HG02973 (cell line): ENCODE measurements at regions not wholly inside any gene's neighbourhood (a gene's known extent, or its start where the extent isn't known, plus 50 kb on each side); places are given as distances from the start of the nearest gene placed in this dataset.
A peak's percentile ranks its signal among the peaks of the same experiment; 100 is the strongest.
"Not testable (repeated sequence)": the region's sequence is repeated elsewhere in the genome, so short reads cannot be mapped to it uniquely, and the experiment has no call there.

Source experiments
- ATAC-seq: cut with Tn5 transposase; IDR thresholded peaks from one replicate; pipeline ENCODE4 v1.9.1; 2021; ENCODE audit warnings: moderate library complexity; ENCODE audit not compliant: unreplicated experiment

DNA sequence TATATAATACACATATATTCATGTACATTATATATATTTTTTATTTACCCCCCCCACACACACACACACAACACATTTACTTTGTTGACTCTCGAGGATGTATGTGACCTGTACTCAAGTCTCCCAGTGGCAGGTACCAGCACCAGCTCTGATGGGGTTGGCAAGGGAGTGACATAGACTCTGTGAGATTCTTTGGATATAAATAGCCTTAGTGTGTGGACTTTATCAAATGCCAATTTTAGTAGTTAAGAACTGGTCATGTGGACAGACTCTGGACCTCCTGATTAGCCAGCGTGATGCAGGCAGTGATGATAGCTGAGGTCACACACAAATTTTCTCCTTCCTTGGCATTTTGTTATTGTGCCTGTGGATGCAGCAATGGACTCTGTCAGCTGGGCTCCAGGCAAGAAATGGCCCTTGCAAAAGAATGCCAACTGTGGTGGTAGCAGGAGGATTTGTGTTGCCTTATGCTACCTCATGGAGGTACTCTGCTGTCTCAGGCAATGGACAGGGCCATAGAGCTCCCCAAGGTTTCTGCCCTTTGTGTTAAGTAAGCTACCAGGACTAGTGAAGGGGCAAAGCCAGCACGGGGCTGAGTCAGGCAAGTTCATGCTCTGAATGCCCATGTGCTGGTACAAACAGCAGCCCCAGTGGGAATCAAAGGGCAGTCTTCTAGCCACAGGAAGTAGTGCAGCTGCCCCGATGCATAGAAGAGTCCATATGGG is 224.6 kb upstream of the ZWINT start:
- ATAC-seq, result no peak

DNA sequence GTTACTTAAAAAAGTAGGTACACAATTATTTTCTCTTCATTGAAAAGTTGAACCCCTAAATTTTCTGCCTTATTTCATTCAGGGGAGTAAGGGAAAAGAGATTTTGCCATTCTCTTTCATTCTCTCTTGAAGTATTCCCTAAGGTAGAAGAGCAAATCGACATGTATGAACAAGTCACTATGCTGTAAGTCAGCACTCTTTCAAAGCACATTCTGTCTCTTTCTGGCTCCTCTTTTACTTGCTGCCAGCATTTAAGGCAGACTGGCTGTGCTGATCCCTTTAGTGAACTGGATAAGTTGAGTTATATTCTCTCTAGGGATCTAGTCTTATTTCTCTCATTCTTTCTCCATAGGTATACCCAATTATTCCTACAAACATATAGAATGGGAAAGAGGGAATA is 222.3 kb upstream of the ZWINT start:
- no peak for ATAC-seq

DNA sequence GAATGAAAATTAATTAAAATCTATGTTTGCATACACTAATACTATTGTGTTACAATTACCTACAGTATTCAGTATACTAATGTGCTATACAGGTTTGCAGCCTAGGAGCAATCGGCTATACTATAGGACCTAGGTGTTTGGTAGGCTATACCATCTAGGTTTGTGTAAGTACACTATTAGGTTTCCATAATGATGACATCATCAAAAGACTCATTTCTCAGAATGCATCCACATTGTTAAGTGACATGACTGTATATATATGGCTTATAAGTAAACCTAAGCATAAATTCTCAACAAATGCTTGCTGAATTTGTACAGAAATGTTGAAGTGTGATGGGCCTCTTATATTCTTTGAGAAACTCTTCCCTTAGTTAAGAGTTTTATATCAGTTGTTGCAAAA is 206.5 kb upstream of the ZWINT start:
- no peak for ATAC-seq

DNA sequence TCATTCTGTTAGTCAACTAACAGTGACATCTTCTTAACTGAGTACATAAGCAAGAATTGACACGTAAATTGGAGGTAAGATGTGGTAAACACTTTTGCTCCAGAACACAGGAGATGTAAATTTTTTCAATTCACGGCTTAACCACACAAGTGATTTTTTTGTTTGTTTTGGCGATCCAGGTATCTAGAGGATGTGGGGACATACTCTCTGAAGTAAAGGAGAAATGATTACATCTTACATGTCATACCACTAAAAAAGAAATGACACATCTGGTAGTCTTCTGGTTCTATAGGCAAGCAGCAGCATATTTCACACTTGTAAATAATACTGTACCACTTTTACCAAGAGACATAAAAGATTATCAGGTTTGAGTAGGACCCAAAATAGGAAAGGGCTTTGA is 200.3 kb upstream of the ZWINT start:
- no peak for ATAC-seq

GRCh38 chr10:56551037-56551436 is 190.0 kb upstream of the ZWINT start:
- no peak for ATAC-seq

- no peak for ATAC-seq
Observed at GRCh38 chr10:56547163-56547562, 186.1 kb upstream of the ZWINT start.

DNA sequence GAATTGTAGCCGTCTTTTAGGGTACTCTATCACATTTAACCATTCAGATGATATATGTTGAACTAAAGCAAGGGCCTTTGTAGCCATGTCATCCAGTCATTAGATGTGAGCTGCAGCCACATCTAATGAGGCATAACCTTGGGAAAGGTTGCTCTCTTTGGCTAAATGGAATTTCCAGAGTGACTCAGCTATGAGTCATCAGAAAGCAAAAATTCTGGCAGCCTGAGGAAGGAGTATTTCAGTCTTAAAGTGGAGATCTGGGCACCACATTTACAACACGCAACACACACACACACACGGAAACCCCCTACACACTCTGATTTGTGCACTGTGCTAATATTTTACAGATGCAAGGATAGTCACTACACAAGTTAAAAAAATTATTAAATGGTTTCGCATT is 176.9 kb upstream of the ZWINT start:
- no peak for ATAC-seq

DNA sequence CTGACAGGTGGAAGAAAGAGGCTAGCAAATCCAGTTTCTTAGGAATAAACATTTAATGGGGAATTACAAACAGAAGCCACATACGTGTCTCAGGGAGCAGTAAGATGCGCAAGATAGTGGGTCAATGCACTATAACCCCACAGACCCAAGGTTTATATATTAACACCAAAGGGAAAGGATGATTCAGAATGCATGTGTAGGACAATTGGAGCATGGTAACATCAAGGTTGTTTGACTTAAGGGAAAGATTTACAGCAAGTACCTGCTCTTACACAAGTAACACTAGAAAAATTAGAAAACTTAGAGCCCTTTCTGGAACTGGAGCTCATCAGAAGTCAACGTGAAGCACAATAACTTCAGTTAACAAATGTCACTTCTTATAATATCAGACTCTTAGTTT is 161.1 kb upstream of the ZWINT start:
- no peak for ATAC-seq

DNA sequence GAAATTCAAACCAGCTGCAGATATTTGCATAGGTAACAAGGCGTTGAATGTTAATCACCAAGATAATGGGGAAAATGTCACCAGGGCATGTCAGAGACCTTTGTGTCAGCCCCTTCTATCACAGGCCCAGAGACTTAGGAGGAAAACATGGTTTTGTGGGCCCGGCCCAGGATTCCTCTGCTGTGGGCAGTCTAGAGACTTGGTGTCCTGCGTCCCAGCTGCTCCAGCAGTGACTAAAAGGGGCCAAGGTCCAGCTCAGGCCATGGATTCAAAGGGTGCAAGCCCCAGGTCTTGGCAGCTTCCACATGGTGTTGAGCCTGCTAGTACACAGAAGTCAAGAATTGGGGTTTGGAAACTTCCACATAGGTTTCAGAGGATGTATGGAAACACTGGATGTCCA is 147.5 kb upstream of the ZWINT start:
- ATAC-seq, result no peak

GRCh38 chr10:56507033-56507432 is 146.0 kb upstream of the ZWINT start:
- ATAC-seq, result no peak

GRCh38 chr10:56505555-56505954 is 144.5 kb upstream of the ZWINT start:
- ATAC-seq, result no peak

DNA sequence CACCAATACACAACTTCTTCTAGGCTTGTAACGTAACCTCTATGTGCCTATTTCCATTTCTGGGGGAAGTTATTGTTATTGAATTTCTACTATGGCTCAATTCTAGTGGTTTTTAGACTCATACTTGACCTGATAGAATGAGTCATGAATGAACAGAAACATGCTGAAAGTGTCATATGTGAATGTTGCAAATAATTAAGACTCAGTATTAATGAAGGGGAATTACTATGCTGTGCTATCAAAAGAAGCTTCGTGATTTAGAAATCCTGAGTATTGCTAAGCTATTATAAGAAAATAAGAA is 135.1 kb upstream of the ZWINT start:
- ATAC-seq, result no peak

DNA sequence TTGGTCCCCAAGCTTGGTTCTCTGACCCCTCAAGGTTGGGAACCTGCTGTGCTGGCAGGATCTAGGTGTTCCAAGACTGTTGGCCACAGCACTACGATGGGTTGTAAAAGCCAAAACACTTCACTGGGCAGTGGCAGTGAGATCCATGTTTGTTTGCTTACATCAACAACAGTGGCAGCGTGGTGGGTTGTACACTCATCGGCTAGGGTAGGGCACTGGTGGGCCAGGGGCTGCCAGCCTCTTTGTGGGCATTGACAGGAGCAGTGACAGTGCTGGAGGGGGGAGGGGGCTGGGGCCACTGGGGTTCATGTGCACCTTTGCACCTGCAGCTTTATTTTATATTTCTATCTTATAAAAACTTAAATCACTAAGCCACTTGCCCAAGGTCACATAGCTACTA is 126.7 kb upstream of the ZWINT start:
- no peak for ATAC-seq

- ATAC-seq, result no peak
Observed at GRCh38 chr10:56481521-56482091, 120.5 kb upstream of the ZWINT start.

DNA sequence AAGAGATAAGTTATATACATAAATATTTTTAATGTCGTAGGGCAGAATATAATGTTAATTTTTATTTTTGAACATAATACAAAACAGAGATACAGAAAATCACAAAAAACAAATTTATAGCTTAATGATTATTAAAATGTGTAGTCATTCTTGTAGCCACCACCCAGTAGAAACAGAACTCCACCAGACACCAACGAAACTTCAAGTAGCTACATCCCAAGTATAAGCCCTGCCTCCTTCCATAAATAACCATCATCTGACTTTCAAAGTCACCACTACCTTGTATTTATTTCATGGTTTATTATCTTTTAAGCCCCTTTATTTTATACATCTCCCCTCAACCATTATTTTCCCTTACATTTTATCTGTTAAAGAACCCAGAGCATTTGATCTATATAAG is 111.9 kb upstream of the ZWINT start:
- no peak for ATAC-seq

GRCh38 chr10:56470701-56471100 is 109.6 kb upstream of the ZWINT start:
- ATAC-seq, result no peak

- no peak for ATAC-seq
Observed at GRCh38 chr10:56469482-56469881, 108.4 kb upstream of the ZWINT start.

GRCh38 chr10:56466005-56466404 is 104.9 kb upstream of the ZWINT start:
- ATAC-seq, result no peak

DNA sequence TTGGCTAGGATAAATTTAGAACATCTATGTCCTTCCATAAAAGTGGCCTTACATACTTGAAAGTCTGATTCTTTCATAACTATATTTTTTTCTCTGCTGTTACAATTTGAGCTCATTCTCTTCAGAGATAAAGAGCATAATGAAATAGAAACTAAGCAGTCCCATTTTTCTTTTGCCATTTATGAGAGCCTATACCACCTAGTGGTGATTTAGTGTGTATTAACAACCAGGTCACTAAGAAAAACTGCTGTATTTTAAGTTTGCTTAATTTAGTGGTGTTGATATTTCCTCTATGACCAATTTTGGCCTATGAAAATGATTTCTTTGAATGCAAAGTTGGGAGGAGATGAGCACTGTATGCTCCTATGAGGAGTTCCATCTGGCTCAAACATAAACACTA is 88.7 kb upstream of the ZWINT start:
- peak; percentile 69 for ATAC-seq

- ATAC-seq, result not testable (repeated sequence)
Observed at GRCh38 chr10:56447613-56448012, 86.6 kb upstream of the ZWINT start.

- not testable (repeated sequence) for ATAC-seq
Observed at GRCh38 chr10:56441337-56441736, 80.3 kb upstream of the ZWINT start.
